T-helper 2 cell treated with Interferon-gamma antibody and Interleukin-4, amounts not matched to agents 5 μg/mL and 100 μg/mL, for 36 hours (primary cell): ENCODE measurements at regions not wholly inside any gene's neighbourhood (a gene's known extent, or its start where the extent isn't known, plus 50 kb on each side); places are given as distances from the start of the nearest gene placed in this dataset.

ENCODE experiments used
- DNase-seq: peaks from one replicate; pipeline ENCODE4 v3.0.0; 2021; ENCODE audit warnings: low spot score
- H3K27ac Mint-ChIP-seq: one replicate; pipeline ENCODE4 v1.8.0; 2021; ENCODE audit warnings: mild to moderate bottlenecking, mixed read lengths
- H3K27me3 Mint-ChIP-seq: one replicate; pipeline ENCODE4 v1.8.0; 2021; ENCODE audit warnings: low read depth, mixed read lengths
- H3K36me3 Mint-ChIP-seq: one replicate; pipeline ENCODE4 v1.8.0; 2021; ENCODE audit warnings: low read depth, mixed read lengths
- H3K4me1 Mint-ChIP-seq: one replicate; pipeline ENCODE4 v1.8.0; 2021; ENCODE audit warnings: low read depth, mixed read lengths
- H3K4me3 Mint-ChIP-seq: one replicate; pipeline ENCODE4 v1.8.0; 2022; ENCODE audit warnings: mild to moderate bottlenecking, moderate library complexity, mixed read lengths
- H3K9me3 Mint-ChIP-seq: one replicate; pipeline ENCODE4 v1.8.0; 2021; ENCODE audit warnings: mixed read lengths

- Mint-ChIP-seq H3K9me3 (no peaks in the 10 kb centered on the region), H3K4me1 (no peaks in the 10 kb centered on the region), H3K4me3 (no peak overlapping the region), H3K27ac (no peak overlapping the region), H3K27me3 (no peaks in the 10 kb centered on the region), H3K36me3 (no peaks in the 10 kb centered on the region)
- DNase-seq, result no peak
Measured at GRCh38 chr15:94000606-94001005, 230.8 kb upstream of the MCTP2 start.

- DNase-seq, result no peak
- H3K27me3 Mint-ChIP-seq, result no peaks in the 10 kb centered on the region
- H3K9me3 Mint-ChIP-seq, result no peaks in the 10 kb centered on the region
- H3K4me1 Mint-ChIP-seq, result no peaks in the 10 kb centered on the region
- H3K4me3 Mint-ChIP-seq, result no peak overlapping the region
- H3K27ac Mint-ChIP-seq, result no peak overlapping the region
- H3K36me3 Mint-ChIP-seq, result no peaks in the 10 kb centered on the region
Measured at GRCh38 chr15:93997071-93997658, 234.2 kb upstream of the MCTP2 start.

GRCh38 chr15:93989440-93989998, 241.8 kb upstream of the MCTP2 start:
- no peak overlapping the region for H3K4me3 Mint-ChIP-seq
- H3K27me3 Mint-ChIP-seq, result peaks cover 3% of the 10 kb centered on the region
- H3K36me3 Mint-ChIP-seq, result no peaks in the 10 kb centered on the region
- peaks cover 6% of the 10 kb centered on the region for H3K4me1 Mint-ChIP-seq
- H3K27ac Mint-ChIP-seq, result no peak overlapping the region
- DNase-seq, result no peak
- H3K9me3 Mint-ChIP-seq, result no peaks in the 10 kb centered on the region

- Mint-ChIP-seq H3K4me3 (no peak overlapping the region), H3K36me3 (no peaks in the 10 kb centered on the region), H3K27me3 (peaks cover 3% of the 10 kb centered on the region), H3K4me1 (peaks cover 6% of the 10 kb centered on the region), H3K27ac (no peak overlapping the region), H3K9me3 (no peaks in the 10 kb centered on the region)
- DNase-seq, result peak; percentile 34
Measured at GRCh38 chr15:93987068-93987467, 244.3 kb upstream of the MCTP2 start.

- H3K4me1 Mint-ChIP-seq, result peaks cover 6% of the 10 kb centered on the region
- no peaks in the 10 kb centered on the region for H3K9me3 Mint-ChIP-seq
- H3K4me3 Mint-ChIP-seq, result no peak overlapping the region
- no peak for DNase-seq
- peaks cover 3% of the 10 kb centered on the region for H3K27me3 Mint-ChIP-seq
- H3K36me3 Mint-ChIP-seq, result no peaks in the 10 kb centered on the region
- H3K27ac Mint-ChIP-seq, result no peak overlapping the region
Measured at GRCh38 chr15:93986400-93986984, 244.9 kb upstream of the MCTP2 start.

GRCh38 chr15:93985925-93986324, 245.4 kb upstream of the MCTP2 start:
- no peak for DNase-seq
- Mint-ChIP-seq H3K4me1 (peaks cover 6% of the 10 kb centered on the region), H3K4me3 (no peak overlapping the region), H3K36me3 (no peaks in the 10 kb centered on the region), H3K9me3 (no peaks in the 10 kb centered on the region), H3K27me3 (peaks cover 3% of the 10 kb centered on the region), H3K27ac (no peak overlapping the region)

GRCh38 chr15:93985176-93985575, 246.2 kb upstream of the MCTP2 start:
- H3K4me1 Mint-ChIP-seq, result peaks cover 6% of the 10 kb centered on the region
- peaks cover 3% of the 10 kb centered on the region for H3K27me3 Mint-ChIP-seq
- H3K4me3 Mint-ChIP-seq, result no peak overlapping the region
- no peaks in the 10 kb centered on the region for H3K9me3 Mint-ChIP-seq
- no peak overlapping the region for H3K27ac Mint-ChIP-seq
- no peaks in the 10 kb centered on the region for H3K36me3 Mint-ChIP-seq
- no peak for DNase-seq

- H3K4me3 Mint-ChIP-seq, result no peak overlapping the region
- no peaks in the 10 kb centered on the region for H3K9me3 Mint-ChIP-seq
- H3K27me3 Mint-ChIP-seq, result peaks cover 5% of the 10 kb centered on the region
- peaks cover 6% of the 10 kb centered on the region for H3K4me1 Mint-ChIP-seq
- H3K36me3 Mint-ChIP-seq, result no peaks in the 10 kb centered on the region
- DNase-seq, result no peak
- H3K27ac Mint-ChIP-seq, result no peak overlapping the region
Measured at GRCh38 chr15:93983526-93983925, 247.8 kb upstream of the MCTP2 start.

- Mint-ChIP-seq H3K9me3 (no peaks in the 10 kb centered on the region), H3K27ac (no peak overlapping the region), H3K4me3 (no peak overlapping the region), H3K36me3 (no peaks in the 10 kb centered on the region), H3K27me3 (peaks cover 6% of the 10 kb centered on the region), H3K4me1 (peaks cover 6% of the 10 kb centered on the region)
- DNase-seq, result no peak
Measured at GRCh38 chr15:93982226-93982727, 249.1 kb upstream of the MCTP2 start.

- DNase-seq, result no peak
- Mint-ChIP-seq H3K4me1 (peaks cover 4% of the 10 kb centered on the region), H3K27ac (no peak overlapping the region), H3K36me3 (no peaks in the 10 kb centered on the region), H3K4me3 (no peak overlapping the region), H3K9me3 (no peaks in the 10 kb centered on the region), H3K27me3 (peaks cover 9% of the 10 kb centered on the region)
Measured at GRCh38 chr15:93981706-93982105, 249.7 kb upstream of the MCTP2 start.

- Mint-ChIP-seq H3K36me3 (no peaks in the 10 kb centered on the region), H3K27ac (no peak overlapping the region), H3K4me3 (no peak overlapping the region), H3K27me3 (peaks cover 6% of the 10 kb centered on the region), H3K9me3 (no peaks in the 10 kb centered on the region), H3K4me1 (no peaks in the 10 kb centered on the region)
- no peak for DNase-seq
Measured at GRCh38 chr15:93980261-93980911, 251.0 kb upstream of the MCTP2 start.

GRCh38 chr15:93974804-93975481, 256.4 kb upstream of the MCTP2 start:
- Mint-ChIP-seq H3K27ac (no peak overlapping the region), H3K4me1 (no peaks in the 10 kb centered on the region), H3K9me3 (no peaks in the 10 kb centered on the region), H3K27me3 (peaks cover 6% of the 10 kb centered on the region), H3K36me3 (no peaks in the 10 kb centered on the region), H3K4me3 (no peak overlapping the region)
- DNase-seq, result no peak

GRCh38 chr15:93973287-93973686, 258.1 kb upstream of the MCTP2 start:
- Mint-ChIP-seq H3K36me3 (no peaks in the 10 kb centered on the region), H3K27ac (no peak overlapping the region), H3K27me3 (peaks cover 3% of the 10 kb centered on the region), H3K9me3 (no peaks in the 10 kb centered on the region), H3K4me3 (no peak overlapping the region), H3K4me1 (no peaks in the 10 kb centered on the region)
- DNase-seq, result no peak

- Mint-ChIP-seq H3K27me3 (no peaks in the 10 kb centered on the region), H3K4me3 (no peak overlapping the region), H3K9me3 (no peaks in the 10 kb centered on the region), H3K27ac (no peak overlapping the region), H3K4me1 (no peaks in the 10 kb centered on the region), H3K36me3 (no peaks in the 10 kb centered on the region)
- DNase-seq, result no peak
Measured at GRCh38 chr15:93968773-93969172, 262.6 kb upstream of the MCTP2 start.
